ENCODE measurements at regions not wholly inside any gene's neighbourhood (a gene's known extent, or its start where the extent isn't known, plus 50 kb on each side); places are given as distances from the start of the nearest gene placed in this dataset.

DNA sequence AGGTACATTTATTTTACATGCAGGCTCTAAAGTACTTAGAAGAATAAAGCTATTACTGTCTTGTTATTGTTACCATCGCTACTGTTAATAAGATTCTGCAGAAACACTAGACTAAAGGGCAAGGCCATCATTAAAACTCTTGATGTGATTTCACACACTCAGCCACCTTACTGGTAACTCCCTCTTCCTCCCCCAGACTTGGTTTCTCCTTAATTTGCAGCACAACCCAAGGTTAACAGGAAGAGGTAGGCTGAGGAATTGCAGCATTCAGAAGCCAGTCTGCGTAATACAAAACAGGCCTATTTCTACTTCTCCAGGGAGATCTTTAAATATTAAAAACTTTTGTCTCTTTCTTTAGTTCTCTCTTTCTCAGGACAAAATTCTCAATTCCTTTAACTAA, 210.3 kb downstream of the BTG1 start:
- TF ChIP-seq CTCF (conservative IDR thresholded peaks at IDR 0.05) (no peak), ZFX (IDR thresholded peaks at IDR 0.05) (no peak)
